NCI-H460 (cell line): ENCODE measurements at regions not wholly inside any gene's neighbourhood (a gene's known extent, or its start where the extent isn't known, plus 50 kb on each side); places are given as distances from the start of the nearest gene placed in this dataset.

Experiments
- DNase-seq: peaks from one replicate; pipeline ENCODE4 v3.0.0-alpha.2; 2016; ENCODE audit warnings: low read depth; ENCODE audit errors: extremely low read depth

GRCh38 chr15:72925661-72926060 lies 126.6 kb upstream of the NEO1 start:
- DNase-seq = no peak

GRCh38 chr15:72923289-72923688 lies 129.0 kb upstream of the NEO1 start:
- no peak for DNase-seq

- DNase-seq = no peak
Measured at GRCh38 chr15:72920551-72920950, 131.7 kb upstream of the NEO1 start.

GRCh38 chr15:72919936-72920465 lies 132.3 kb upstream of the NEO1 start:
- no peak for DNase-seq

GRCh38 chr15:72916897-72917296 lies 133.3 kb upstream of the ADPGK start:
- no peak for DNase-seq

- DNase-seq = no peak
Measured at GRCh38 chr15:72916378-72916777, 132.8 kb upstream of the ADPGK start.

- DNase-seq = no peak
Measured at GRCh38 chr15:72915843-72916242, 132.3 kb upstream of the ADPGK start.

GRCh38 chr15:72912996-72913395 lies 129.4 kb upstream of the ADPGK start:
- DNase-seq = no peak

GRCh38 chr15:72912121-72912520 lies 128.6 kb upstream of the ADPGK start:
- DNase-seq = no peak

- DNase-seq = no peak
Measured at GRCh38 chr15:72911626-72912025, 128.1 kb upstream of the ADPGK start.

GRCh38 chr15:72908713-72909112 lies 125.2 kb upstream of the ADPGK start:
- DNase-seq = no peak

GRCh38 chr15:72907733-72908132 lies 124.2 kb upstream of the ADPGK start:
- no peak for DNase-seq

- DNase-seq = no peak
Measured at GRCh38 chr15:72902919-72903260, 119.3 kb upstream of the ADPGK start.

- DNase-seq = no peak
Measured at GRCh38 chr15:72902245-72902918, 118.8 kb upstream of the ADPGK start.

GRCh38 chr15:72892986-72893385 lies 109.4 kb upstream of the ADPGK start:
- DNase-seq = no peak

GRCh38 chr15:72890043-72890442 lies 106.5 kb upstream of the ADPGK start:
- DNase-seq = no peak

GRCh38 chr15:72889545-72889944 lies 106.0 kb upstream of the ADPGK start:
- DNase-seq = no peak

- DNase-seq = no peak
Measured at GRCh38 chr15:72888811-72889210, 105.3 kb upstream of the ADPGK start.

GRCh38 chr15:72888211-72888610 lies 104.7 kb upstream of the ADPGK start:
- no peak for DNase-seq

- no peak for DNase-seq
Measured at GRCh38 chr15:72887376-72887775, 103.8 kb upstream of the ADPGK start.

GRCh38 chr15:72884311-72884710 lies 100.8 kb upstream of the ADPGK start:
- DNase-seq = no peak

GRCh38 chr15:72873379-72874233 lies 90.0 kb upstream of the ADPGK start:
- no peak for DNase-seq
